GM23338 (cell line): ENCODE measurements at regions not wholly inside any gene's neighbourhood (a gene's known extent, or its start where the extent isn't known, plus 50 kb on each side); places are given as distances from the start of the nearest gene placed in this dataset.

Source experiments
- CREB1 ChIP-seq: fragments of 250-450 bp; sonication (Bioruptor Pico); IDR thresholded peaks from 2 replicates; pipeline ENCODE4 v1.5.0; 2020; ENCODE audit warnings: low read depth, mild to moderate bottlenecking, moderate library complexity
- CTCF ChIP-seq, 2 experiments: fragments of 200-600 bp in 1 of 2; sonication (generic) in 1 of 2; conservative IDR thresholded peaks; 2 replicates each; pipeline versions ENCODE4 v1.5.1 to v1.6.1; 2016 to 2017; ENCODE audit warnings: antibody characterized with exemption in 2 of 2, low read depth in 2 of 2, mild to moderate bottlenecking in 2 of 2, moderate library complexity in 1 of 2
- EZH2 ChIP-seq: fragments of 200-600 bp; sonication (generic); IDR thresholded peaks from one replicate; pipeline ENCODE4 v1.8.0; 2017; ENCODE audit warnings: antibody characterized with exemption, mild to moderate bottlenecking, low read depth; ENCODE audit not compliant: unreplicated experiment
- EZH2phosphoT487 ChIP-seq: fragments of 200-600 bp; sonication (generic); IDR thresholded peaks from one replicate; pipeline ENCODE4 v1.8.1; 2018; ENCODE audit warnings: antibody characterized with exemption; ENCODE audit not compliant: unreplicated experiment
- JUNB ChIP-seq: IDR thresholded peaks from one replicate; pipeline ENCODE4 v1.6.1; 2016; ENCODE audit warnings: antibody characterized with exemption; ENCODE audit not compliant: unreplicated experiment
- POLR2AphosphoS5 ChIP-seq: IDR thresholded peaks from 2 replicates; pipeline ENCODE4 v1.6.1; 2016; ENCODE audit warnings: antibody characterized with exemption, low read depth
- ZNF114 ChIP-seq: fragments of 250-450 bp; sonication (Bioruptor Pico); IDR thresholded peaks from 2 replicates; pipeline ENCODE4 v1.5.0; 2020; ENCODE audit warnings: mild to moderate bottlenecking, moderate library complexity
- ZNF331 ChIP-seq: fragments of 250-450 bp; sonication (Bioruptor Pico); IDR thresholded peaks from 2 replicates; pipeline ENCODE4 v1.5.0; 2020; ENCODE audit warnings: low read depth, mild to moderate bottlenecking, moderate library complexity
- TF ChIP-seq, protein P1 (sequence below): IDR thresholded peaks from one replicate; pipeline ENCODE4 v1.6.1; 2018; ENCODE audit warnings: antibody characterized with exemption; ENCODE audit not compliant: unreplicated experiment
- TF ChIP-seq, protein P2 (sequence below): IDR thresholded peaks from 2 replicates; pipeline ENCODE4 v1.6.1; 2016; ENCODE audit warnings: antibody characterized with exemption

GRCh38 chr1:79550402-79550801, 543.9 kb upstream of the ADGRL4 start:
- TF ChIP-seq CREB1 (no peak), CTCF (conservative IDR thresholded peaks at IDR 0.05; ENCODE audit: low read depth in 2 of 2) (no peak), POLR2AphosphoS5 (no peak), EZH2phosphoT487 (no peak), EZH2 (no peak), ZNF114 (CRISPR knock-in tag) (no peak), JUNB (no peak), ZNF331 (CRISPR knock-in tag) (no peak)
- TF ChIP-seq, protein P1, sequence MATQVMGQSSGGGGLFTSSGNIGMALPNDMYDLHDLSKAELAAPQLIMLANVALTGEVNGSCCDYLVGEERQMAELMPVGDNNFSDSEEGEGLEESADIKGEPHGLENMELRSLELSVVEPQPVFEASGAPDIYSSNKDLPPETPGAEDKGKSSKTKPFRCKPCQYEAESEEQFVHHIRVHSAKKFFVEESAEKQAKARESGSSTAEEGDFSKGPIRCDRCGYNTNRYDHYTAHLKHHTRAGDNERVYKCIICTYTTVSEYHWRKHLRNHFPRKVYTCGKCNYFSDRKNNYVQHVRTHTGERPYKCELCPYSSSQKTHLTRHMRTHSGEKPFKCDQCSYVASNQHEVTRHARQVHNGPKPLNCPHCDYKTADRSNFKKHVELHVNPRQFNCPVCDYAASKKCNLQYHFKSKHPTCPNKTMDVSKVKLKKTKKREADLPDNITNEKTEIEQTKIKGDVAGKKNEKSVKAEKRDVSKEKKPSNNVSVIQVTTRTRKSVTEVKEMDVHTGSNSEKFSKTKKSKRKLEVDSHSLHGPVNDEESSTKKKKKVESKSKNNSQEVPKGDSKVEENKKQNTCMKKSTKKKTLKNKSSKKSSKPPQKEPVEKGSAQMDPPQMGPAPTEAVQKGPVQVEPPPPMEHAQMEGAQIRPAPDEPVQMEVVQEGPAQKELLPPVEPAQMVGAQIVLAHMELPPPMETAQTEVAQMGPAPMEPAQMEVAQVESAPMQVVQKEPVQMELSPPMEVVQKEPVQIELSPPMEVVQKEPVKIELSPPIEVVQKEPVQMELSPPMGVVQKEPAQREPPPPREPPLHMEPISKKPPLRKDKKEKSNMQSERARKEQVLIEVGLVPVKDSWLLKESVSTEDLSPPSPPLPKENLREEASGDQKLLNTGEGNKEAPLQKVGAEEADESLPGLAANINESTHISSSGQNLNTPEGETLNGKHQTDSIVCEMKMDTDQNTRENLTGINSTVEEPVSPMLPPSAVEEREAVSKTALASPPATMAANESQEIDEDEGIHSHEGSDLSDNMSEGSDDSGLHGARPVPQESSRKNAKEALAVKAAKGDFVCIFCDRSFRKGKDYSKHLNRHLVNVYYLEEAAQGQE, result no peak
- TF ChIP-seq, protein P2, sequence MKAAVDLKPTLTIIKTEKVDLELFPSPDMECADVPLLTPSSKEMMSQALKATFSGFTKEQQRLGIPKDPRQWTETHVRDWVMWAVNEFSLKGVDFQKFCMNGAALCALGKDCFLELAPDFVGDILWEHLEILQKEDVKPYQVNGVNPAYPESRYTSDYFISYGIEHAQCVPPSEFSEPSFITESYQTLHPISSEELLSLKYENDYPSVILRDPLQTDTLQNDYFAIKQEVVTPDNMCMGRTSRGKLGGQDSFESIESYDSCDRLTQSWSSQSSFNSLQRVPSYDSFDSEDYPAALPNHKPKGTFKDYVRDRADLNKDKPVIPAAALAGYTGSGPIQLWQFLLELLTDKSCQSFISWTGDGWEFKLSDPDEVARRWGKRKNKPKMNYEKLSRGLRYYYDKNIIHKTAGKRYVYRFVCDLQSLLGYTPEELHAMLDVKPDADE, result no peak
